Activated CD4-positive, alpha-beta T cell treated with anti-CD3 and anti-CD28 coated beads for 24 hours (primary cell): ENCODE measurements at regions not wholly inside any gene's neighbourhood (a gene's known extent, or its start where the extent isn't known, plus 50 kb on each side); places are given as distances from the start of the nearest gene placed in this dataset.
"Not testable (repeated sequence)": the region's sequence is repeated elsewhere in the genome, so short reads cannot be mapped to it uniquely, and the experiment has no call there.

Source experiments
- DNase-seq, 2 donors: peaks; one replicate each; pipeline ENCODE4 v3.0.0-alpha.2; 2020; ENCODE audit warnings: low read depth in 2 of 2

GRCh38 chr7:86592185-86592584 lies 51.5 kb upstream of the GRM3 start:
- no peak for DNase-seq

GRCh38 chr7:86574006-86574405 lies 69.7 kb upstream of the GRM3 start:
- DNase-seq, result no peak

- DNase-seq, result no peak
These were observed 84.8 kb upstream of the GRM3 start for GRCh38 chr7:86558680-86559501.

GRCh38 chr7:86534641-86535040 lies 109.1 kb upstream of the GRM3 start:
- DNase-seq, result no peak

- no peak for DNase-seq
These were observed 139.5 kb upstream of the GRM3 start for GRCh38 chr7:86504229-86504628.

- DNase-seq, result no peak
These were observed 143.7 kb upstream of the GRM3 start for GRCh38 chr7:86499986-86500385.

- no peak for DNase-seq
These were observed 157.9 kb upstream of the GRM3 start for GRCh38 chr7:86485827-86486226.

- DNase-seq, result no peak
These were observed 164.6 kb upstream of the GRM3 start for GRCh38 chr7:86479144-86479543.

GRCh38 chr7:86477343-86477935 lies 166.3 kb upstream of the GRM3 start:
- DNase-seq, result no peak

GRCh38 chr7:86470763-86471162 lies 172.9 kb upstream of the GRM3 start:
- DNase-seq, result no peak

GRCh38 chr7:86469680-86470295 lies 173.9 kb upstream of the GRM3 start:
- DNase-seq, result peak; percentile 18 to 19

- no peak for DNase-seq
These were observed 189.0 kb upstream of the GRM3 start for GRCh38 chr7:86454753-86455152.

GRCh38 chr7:86453454-86453853 lies 190.3 kb upstream of the GRM3 start:
- DNase-seq, result no peak

- no peak for DNase-seq
These were observed 194.9 kb upstream of the GRM3 start for GRCh38 chr7:86448856-86449255.

- DNase-seq, result no peak
These were observed 198.4 kb upstream of the GRM3 start for GRCh38 chr7:86445285-86445684.

GRCh38 chr7:86444245-86444644 lies 199.5 kb upstream of the GRM3 start:
- DNase-seq, result no peak

- DNase-seq, result not testable (repeated sequence)
These were observed 203.3 kb upstream of the GRM3 start for GRCh38 chr7:86440420-86440819.

GRCh38 chr7:86437951-86438450 lies 205.7 kb upstream of the GRM3 start:
- no peak for DNase-seq

- DNase-seq, result no peak
These were observed 211.9 kb upstream of the GRM3 start for GRCh38 chr7:86431761-86432160.

- DNase-seq, result no peak
These were observed 231.9 kb upstream of the GRM3 start for GRCh38 chr7:86411814-86412213.

- DNase-seq, result no peak
These were observed 236.4 kb upstream of the GRM3 start for GRCh38 chr7:86407291-86407690.

GRCh38 chr7:86391813-86392212 lies 251.9 kb upstream of the GRM3 start:
- no peak for DNase-seq

GRCh38 chr7:86375602-86376001 lies 268.1 kb upstream of the GRM3 start:
- not testable (repeated sequence) for DNase-seq
